HG02870 (cell line): ENCODE measurements at regions not wholly inside any gene's neighbourhood (a gene's known extent, or its start where the extent isn't known, plus 50 kb on each side); places are given as distances from the start of the nearest gene placed in this dataset.
"Not testable (repeated sequence)": the region's sequence is repeated elsewhere in the genome, so short reads cannot be mapped to it uniquely, and the experiment has no call there.

ENCODE experiments used
- ATAC-seq: cut with Tn5 transposase; IDR thresholded peaks from one replicate; pipeline ENCODE4 v1.9.1; 2021; ENCODE audit warnings: mild to moderate bottlenecking, moderate library complexity; ENCODE audit not compliant: unreplicated experiment

GRCh38 chr4:20196476-20196875, 55.2 kb upstream of the SLIT2 start:
- ATAC-seq = no peak

DNA sequence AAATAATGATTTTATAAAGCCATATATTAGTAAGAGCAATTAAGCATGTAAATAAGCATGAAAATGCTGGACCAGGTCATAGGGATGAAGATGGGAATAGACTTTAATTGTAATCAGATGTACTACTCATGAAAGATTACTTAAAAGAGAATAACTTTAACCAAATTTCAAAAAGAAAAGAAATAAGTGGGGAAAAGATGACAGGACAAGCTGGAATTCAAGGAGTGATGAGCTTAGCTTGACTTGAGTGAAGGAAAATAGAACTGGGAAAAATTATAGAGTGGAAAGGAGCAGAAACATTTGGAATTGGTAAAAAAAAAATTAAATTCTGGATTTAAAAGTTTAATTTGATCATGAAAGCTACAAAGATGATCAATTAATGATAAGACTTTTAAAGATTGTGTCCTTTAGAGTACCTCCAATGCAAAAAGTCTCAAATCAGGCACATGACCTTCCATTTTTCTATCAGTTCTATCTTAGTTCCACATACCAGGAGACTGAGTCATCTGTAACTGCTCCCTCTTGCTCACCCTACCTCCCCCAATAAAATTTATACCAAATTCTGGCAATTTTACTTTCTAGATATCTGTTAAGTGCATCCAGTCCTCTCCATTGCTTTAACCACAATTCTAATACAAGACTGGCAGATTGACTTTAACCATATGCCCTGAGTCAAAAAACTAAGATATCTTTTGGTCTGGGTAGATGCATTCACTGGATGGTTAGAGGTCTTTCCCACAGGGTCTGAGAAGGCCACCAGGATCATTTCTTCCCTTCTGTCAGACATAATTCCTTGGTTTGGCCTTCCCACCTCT, 56.4 kb upstream of the SLIT2 start:
- ATAC-seq = no peak

GRCh38 chr4:20194123-20195013, 57.3 kb upstream of the SLIT2 start:
- no peak for ATAC-seq

GRCh38 chr4:20193141-20193936, 58.4 kb upstream of the SLIT2 start:
- ATAC-seq = no peak

- no peak for ATAC-seq
Observed at GRCh38 chr4:20192736-20193135, 59.0 kb upstream of the SLIT2 start.

- no peak for ATAC-seq
Observed at GRCh38 chr4:20185103-20185502, 66.6 kb upstream of the SLIT2 start.

GRCh38 chr4:20183131-20183530, 68.6 kb upstream of the SLIT2 start:
- ATAC-seq = not testable (repeated sequence)

- no peak for ATAC-seq
Observed at GRCh38 chr4:20181926-20182325, 69.8 kb upstream of the SLIT2 start.

- no peak for ATAC-seq
Observed at GRCh38 chr4:20180509-20180908, 71.2 kb upstream of the SLIT2 start.

DNA sequence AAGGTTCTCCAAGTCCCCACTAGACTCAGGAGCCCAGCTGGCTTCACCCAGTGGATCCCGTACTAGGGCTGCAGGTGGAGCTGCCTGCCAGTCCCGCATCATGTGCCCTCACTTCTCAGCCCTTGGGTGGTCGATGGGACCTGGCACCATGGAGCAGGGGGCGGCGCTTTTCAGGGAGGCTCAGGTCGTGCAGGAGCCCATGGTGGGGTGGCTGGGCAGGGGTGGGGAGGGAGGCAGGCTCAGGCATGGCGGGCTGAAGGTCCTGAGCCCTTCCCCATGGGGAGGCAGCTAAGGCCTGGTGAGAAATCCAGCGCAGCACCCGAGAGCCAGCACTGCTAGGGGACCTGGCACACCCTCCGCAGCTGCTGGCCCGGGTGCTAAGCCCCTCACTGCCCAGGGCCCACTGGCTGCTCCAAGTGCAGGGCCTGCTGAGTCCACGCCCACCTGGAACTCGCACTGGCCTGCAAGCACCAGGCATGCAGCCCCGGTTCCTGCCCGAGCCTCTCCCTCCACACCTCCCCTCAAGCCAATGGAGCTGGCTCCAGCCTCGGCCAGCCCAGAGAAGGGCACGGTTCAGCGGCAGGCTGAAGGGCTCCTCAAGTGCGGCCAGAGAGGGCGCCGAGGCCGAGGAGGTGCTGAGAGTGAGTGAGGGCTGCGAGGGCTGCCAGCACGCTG, 72.7 kb upstream of the SLIT2 start:
- no peak for ATAC-seq

DNA sequence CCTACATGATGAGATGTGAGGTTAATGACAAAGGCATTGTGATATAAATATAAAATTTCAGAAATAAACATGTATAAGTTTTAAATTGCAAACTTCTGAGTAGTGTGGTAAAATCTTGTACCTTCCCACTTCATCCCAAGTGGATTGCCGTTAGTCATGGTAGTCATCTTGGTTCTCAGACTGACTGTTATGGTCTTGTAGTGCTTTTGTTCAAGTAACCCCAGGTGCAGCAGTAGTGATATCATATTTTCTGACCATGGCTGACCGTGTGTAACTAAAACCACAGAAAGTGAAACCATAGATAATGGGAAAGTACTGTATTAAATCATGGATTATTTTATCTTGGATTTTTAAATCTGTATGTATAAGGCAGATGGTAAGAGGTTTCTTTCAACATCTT, 74.8 kb upstream of the SLIT2 start:
- ATAC-seq = no peak

- ATAC-seq = no peak
Observed at GRCh38 chr4:20172070-20172760, 79.5 kb upstream of the SLIT2 start.

GRCh38 chr4:20166544-20166943, 85.2 kb upstream of the SLIT2 start:
- no peak for ATAC-seq

DNA sequence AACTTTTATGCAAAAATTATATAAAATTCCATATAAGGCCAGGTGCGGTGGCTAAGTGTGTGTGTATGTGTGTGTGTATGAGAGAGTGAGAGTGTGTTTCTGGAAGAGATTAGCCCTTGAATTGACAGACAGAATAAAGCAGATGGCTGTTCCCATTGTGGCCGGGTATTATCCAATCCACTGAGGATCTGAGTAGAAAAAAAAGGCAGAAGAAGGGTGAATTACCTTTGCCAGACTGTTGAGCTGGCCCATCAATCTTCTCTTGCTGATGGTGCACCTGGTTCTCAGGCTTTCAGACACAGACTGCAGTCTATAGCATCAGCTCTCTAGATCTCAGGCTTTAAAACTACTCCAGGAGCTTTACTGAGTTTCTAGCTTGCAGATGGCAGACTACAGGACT, 92.2 kb upstream of the SLIT2 start:
- no peak for ATAC-seq

DNA sequence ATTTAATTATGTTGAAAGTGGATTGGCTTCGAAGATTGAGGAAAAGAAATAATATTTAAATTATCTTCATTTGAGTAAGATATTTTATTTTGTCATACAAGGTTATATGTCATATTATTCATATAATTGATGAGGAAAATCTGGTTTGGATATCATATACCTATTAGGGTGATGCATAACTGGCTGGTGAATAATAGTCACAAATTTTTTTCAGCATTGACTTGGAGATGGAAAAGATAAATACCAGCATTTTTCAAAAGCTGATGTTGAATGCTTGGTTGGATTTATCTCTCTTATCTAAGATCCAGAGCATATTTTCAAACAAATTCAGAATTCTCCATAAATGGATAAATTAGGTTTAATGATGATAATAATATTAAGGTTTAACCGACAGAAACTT, 93.5 kb upstream of the SLIT2 start:
- no peak for ATAC-seq

- no peak for ATAC-seq
Observed at GRCh38 chr4:20151436-20151835, 100.3 kb upstream of the SLIT2 start.

GRCh38 chr4:20149143-20149542, 102.6 kb upstream of the SLIT2 start:
- not testable (repeated sequence) for ATAC-seq

GRCh38 chr4:20137176-20137575, 114.5 kb upstream of the SLIT2 start:
- no peak for ATAC-seq

DNA sequence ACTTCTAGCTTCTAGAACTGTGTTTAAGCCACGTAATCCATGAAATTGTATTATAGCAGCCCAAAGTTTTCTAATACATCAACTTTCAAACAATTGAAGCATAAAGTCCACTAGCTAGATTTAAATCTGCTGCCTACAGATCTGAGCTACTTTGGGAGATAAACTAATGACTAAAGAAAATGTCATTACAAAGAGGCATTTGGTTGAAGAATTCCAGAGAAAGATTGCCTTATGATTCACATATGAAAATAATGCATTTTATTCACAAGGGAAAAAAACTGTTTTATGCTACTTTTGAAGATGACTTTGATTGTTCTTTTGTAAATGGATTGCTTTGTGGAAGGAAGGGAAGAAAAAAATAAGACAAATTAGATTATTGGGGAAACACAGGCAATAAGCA, 124.1 kb upstream of the SLIT2 start:
- ATAC-seq = no peak

DNA sequence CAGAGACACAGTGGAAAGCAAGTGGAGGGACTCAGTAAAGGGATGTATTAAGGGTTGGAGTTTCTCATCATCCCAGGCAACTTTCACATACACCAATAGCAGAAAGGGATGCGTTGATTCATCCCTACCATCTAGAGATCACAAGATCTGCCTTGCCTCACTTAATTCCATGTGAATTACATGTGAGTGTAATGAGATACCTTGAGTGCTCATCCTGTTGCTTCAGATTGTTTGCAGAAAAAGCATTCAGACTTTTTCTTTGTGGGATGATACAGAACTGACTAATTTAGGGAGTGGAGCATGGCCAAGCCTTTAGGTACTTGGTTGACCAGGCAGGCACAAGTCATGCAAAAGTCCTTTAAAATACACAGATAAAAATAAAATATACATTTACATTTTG, 124.8 kb upstream of the SLIT2 start:
- ATAC-seq = no peak
